Stimulated activated naive B cell treated with anti-CD40 and anti-IgM and Interleukin-4, amounts not matched to agents 10 μg/mL and 1 μg/mL and 100 μg/mL, for 72 hours (primary cell): ENCODE measurements at regions not wholly inside any gene's neighbourhood (a gene's known extent, or its start where the extent isn't known, plus 50 kb on each side); places are given as distances from the start of the nearest gene placed in this dataset.
"Not testable (repeated sequence)": the region's sequence is repeated elsewhere in the genome, so short reads cannot be mapped to it uniquely, and the experiment has no call there.

Experiments used
- ATAC-seq, 2 donors: fragments of 150-1000 bp; cut with Tn5 transposase; replicated peaks; 2 replicates each; pipeline ENCODE4 v1.10.0; 2021; ENCODE audit warnings: moderate library complexity in 1 of 2
- DNase-seq: peaks from one replicate; pipeline ENCODE4 v3.0.0; 2021
- H3K27ac Mint-ChIP-seq: one replicate; pipeline ENCODE4 v1.8.0; 2022; ENCODE audit warnings: mild to moderate bottlenecking, mixed read lengths
- H3K27me3 Mint-ChIP-seq, 2 donors: one replicate each; pipeline ENCODE4 v1.8.0; 2022; ENCODE audit warnings: mixed read lengths in 2 of 2
- H3K36me3 Mint-ChIP-seq, 2 donors: one replicate each; pipeline ENCODE4 v1.8.0; 2022; ENCODE audit warnings: mixed read lengths in 2 of 2, mild to moderate bottlenecking in 1 of 2
- H3K4me1 Mint-ChIP-seq, 2 donors: one replicate each; pipeline ENCODE4 v1.8.0; 2022; ENCODE audit warnings: mixed read lengths in 2 of 2, mild to moderate bottlenecking in 1 of 2
- H3K4me3 Mint-ChIP-seq, 2 donors: one replicate each; pipeline ENCODE4 v1.8.0; 2022; ENCODE audit warnings: mild to moderate bottlenecking in 2 of 2, mixed read lengths in 2 of 2, moderate library complexity in 1 of 2
- H3K9me3 Mint-ChIP-seq, 2 donors: one replicate each; pipeline ENCODE4 v1.8.0; 2022; ENCODE audit warnings: mixed read lengths in 2 of 2, mild to moderate bottlenecking in 1 of 2

GRCh38 chr14:28344381-28344780 lies 422.2 kb upstream of the FOXG1 start:
- H3K27me3 Mint-ChIP-seq: no peaks in the 10 kb centered on the region
- no peaks in the 10 kb centered on the region for H3K36me3 Mint-ChIP-seq
- no peaks in the 10 kb centered on the region for H3K4me1 Mint-ChIP-seq
- H3K27ac Mint-ChIP-seq: no peak overlapping the region
- H3K4me3 Mint-ChIP-seq: no peak overlapping the region
- DNase-seq (no peak), ATAC-seq (no peak)
- peaks cover 0 to 1% of the 10 kb centered on the region in 2 donors for H3K9me3 Mint-ChIP-seq

- H3K27ac Mint-ChIP-seq: no peak overlapping the region
- no peak overlapping the region for H3K4me3 Mint-ChIP-seq
- H3K36me3 Mint-ChIP-seq: no peaks in the 10 kb centered on the region
- DNase-seq (no peak), ATAC-seq (no peak)
- H3K9me3 Mint-ChIP-seq: peaks cover 0 to 4% of the 10 kb centered on the region in 2 donors
- no peaks in the 10 kb centered on the region for H3K4me1 Mint-ChIP-seq
- H3K27me3 Mint-ChIP-seq: no peaks in the 10 kb centered on the region
Measured at GRCh38 chr14:28348797-28349196, 417.8 kb upstream of the FOXG1 start.

- ATAC-seq: no peak
- Mint-ChIP-seq H3K4me1 (no peaks in the 10 kb centered on the region), H3K27ac (no peak overlapping the region), H3K36me3 (no peaks in the 10 kb centered on the region), H3K9me3 (peaks cover 10 to 13% of the 10 kb centered on the region in 2 donors), H3K27me3 (no peaks in the 10 kb centered on the region), H3K4me3 (no peak overlapping the region)
- DNase-seq: no peak
Measured at GRCh38 chr14:28356819-28357218, 409.8 kb upstream of the FOXG1 start.

GRCh38 chr14:28361486-28361885 lies 405.1 kb upstream of the FOXG1 start:
- H3K9me3 Mint-ChIP-seq: peaks cover 15 to 21% of the 10 kb centered on the region in 2 donors
- ATAC-seq: no peak
- H3K4me1 Mint-ChIP-seq: no peaks in the 10 kb centered on the region
- H3K36me3 Mint-ChIP-seq: no peaks in the 10 kb centered on the region
- DNase-seq: no peak
- H3K4me3 Mint-ChIP-seq: no peak overlapping the region
- H3K27me3 Mint-ChIP-seq: no peaks in the 10 kb centered on the region
- H3K27ac Mint-ChIP-seq: no peak overlapping the region

- Mint-ChIP-seq H3K27me3 (no peaks in the 10 kb centered on the region), H3K9me3 (peaks cover 13 to 17% of the 10 kb centered on the region in 2 donors), H3K4me3 (no peak overlapping the region), H3K27ac (no peak overlapping the region), H3K4me1 (no peaks in the 10 kb centered on the region), H3K36me3 (no peaks in the 10 kb centered on the region)
- ATAC-seq (no peak), DNase-seq (no peak)
Measured at GRCh38 chr14:28365510-28365909, 401.1 kb upstream of the FOXG1 start.

GRCh38 chr14:28373721-28374120 lies 392.9 kb upstream of the FOXG1 start:
- no peak for DNase-seq
- Mint-ChIP-seq H3K9me3 (no peaks in the 10 kb centered on the region), H3K4me3 (no peak overlapping the region), H3K27me3 (no peaks in the 10 kb centered on the region), H3K4me1 (no peaks in the 10 kb centered on the region), H3K36me3 (no peaks in the 10 kb centered on the region), H3K27ac (no peak overlapping the region)
- no peak for ATAC-seq

- Mint-ChIP-seq H3K9me3 (peaks cover 0 to under 1% of the 10 kb centered on the region in 2 donors), H3K36me3 (no peaks in the 10 kb centered on the region), H3K27ac (no peak overlapping the region), H3K27me3 (no peaks in the 10 kb centered on the region), H3K4me3 (no peak overlapping the region), H3K4me1 (no peaks in the 10 kb centered on the region)
- no peak for ATAC-seq
- DNase-seq: no peak
Measured at GRCh38 chr14:28375295-28375694, 391.3 kb upstream of the FOXG1 start.

- Mint-ChIP-seq H3K36me3 (no peaks in the 10 kb centered on the region), H3K27me3 (no peaks in the 10 kb centered on the region), H3K4me3 (no peak overlapping the region), H3K27ac (no peak overlapping the region), H3K9me3 (peaks cover 0 to 1% of the 10 kb centered on the region in 2 donors), H3K4me1 (no peaks in the 10 kb centered on the region)
- no peak for ATAC-seq
- no peak for DNase-seq
Measured at GRCh38 chr14:28381656-28382055, 384.9 kb upstream of the FOXG1 start.

GRCh38 chr14:28382444-28383190 lies 384.0 kb upstream of the FOXG1 start:
- DNase-seq (no peak), ATAC-seq (no peak)
- H3K36me3 Mint-ChIP-seq: no peaks in the 10 kb centered on the region
- H3K27ac Mint-ChIP-seq: no peak overlapping the region
- H3K4me1 Mint-ChIP-seq: no peaks in the 10 kb centered on the region
- peaks cover 0 to 1% of the 10 kb centered on the region in 2 donors for H3K9me3 Mint-ChIP-seq
- H3K27me3 Mint-ChIP-seq: no peaks in the 10 kb centered on the region
- H3K4me3 Mint-ChIP-seq: no peak overlapping the region

- no peak for ATAC-seq
- H3K27me3 Mint-ChIP-seq: no peaks in the 10 kb centered on the region
- no peaks in the 10 kb centered on the region for H3K4me1 Mint-ChIP-seq
- no peak for DNase-seq
- peaks cover 0 to 1% of the 10 kb centered on the region in 2 donors for H3K9me3 Mint-ChIP-seq
- H3K36me3 Mint-ChIP-seq: no peaks in the 10 kb centered on the region
- H3K27ac Mint-ChIP-seq: no peak overlapping the region
- no peak overlapping the region for H3K4me3 Mint-ChIP-seq
Measured at GRCh38 chr14:28398506-28398905, 368.1 kb upstream of the FOXG1 start.

GRCh38 chr14:28401705-28402104 lies 364.9 kb upstream of the FOXG1 start:
- not testable (repeated sequence) for H3K27ac Mint-ChIP-seq, H3K4me1 Mint-ChIP-seq, H3K36me3 Mint-ChIP-seq, ATAC-seq, DNase-seq, H3K27me3 Mint-ChIP-seq, H3K9me3 Mint-ChIP-seq, H3K4me3 Mint-ChIP-seq

- ATAC-seq (no peak), DNase-seq (no peak)
- Mint-ChIP-seq H3K36me3 (no peaks in the 10 kb centered on the region), H3K27me3 (no peaks in the 10 kb centered on the region), H3K9me3 (no peaks in the 10 kb centered on the region), H3K4me3 (no peak overlapping the region), H3K27ac (no peak overlapping the region), H3K4me1 (no peaks in the 10 kb centered on the region)
Measured at GRCh38 chr14:28406196-28406595, 360.4 kb upstream of the FOXG1 start.

GRCh38 chr14:28407031-28407825 lies 359.4 kb upstream of the FOXG1 start:
- Mint-ChIP-seq H3K27me3 (no peaks in the 10 kb centered on the region), H3K27ac (no peak overlapping the region), H3K4me1 (no peaks in the 10 kb centered on the region), H3K36me3 (no peaks in the 10 kb centered on the region), H3K9me3 (peaks cover 0 to 2% of the 10 kb centered on the region in 2 donors), H3K4me3 (no peak overlapping the region)
- ATAC-seq (no peak), DNase-seq (no peak)

GRCh38 chr14:28407996-28408395 lies 358.6 kb upstream of the FOXG1 start:
- Mint-ChIP-seq H3K4me3 (no peak overlapping the region), H3K27me3 (no peaks in the 10 kb centered on the region), H3K4me1 (no peaks in the 10 kb centered on the region), H3K9me3 (peaks cover 0 to 2% of the 10 kb centered on the region in 2 donors), H3K27ac (no peak overlapping the region), H3K36me3 (no peaks in the 10 kb centered on the region)
- ATAC-seq: no peak
- no peak for DNase-seq

GRCh38 chr14:28412077-28412476 lies 354.5 kb upstream of the FOXG1 start:
- Mint-ChIP-seq H3K27me3 (no peaks in the 10 kb centered on the region), H3K4me3 (no peak overlapping the region), H3K36me3 (no peaks in the 10 kb centered on the region), H3K4me1 (no peaks in the 10 kb centered on the region), H3K27ac (no peak overlapping the region), H3K9me3 (peaks cover 2 to 4% of the 10 kb centered on the region in 2 donors)
- ATAC-seq (no peak), DNase-seq (no peak)
